GM13976 (cell line): ENCODE measurements at regions not wholly inside any gene's neighbourhood (a gene's known extent, or its start where the extent isn't known, plus 50 kb on each side); places are given as distances from the start of the nearest gene placed in this dataset.

Source experiments
- DNase-seq: peaks from one replicate; pipeline ENCODE4 v3.0.0; 2012; ENCODE audit warnings: low spot score
- in situ Hi-C: fragments of 300-500 bp; cut with MboI; formaldehyde crosslinking; loops from one replicate; pipeline ENCODE4 v1.12.0; 2022; ENCODE audit warnings: low sequenced_read_pairs, mixed read lengths, inconsistent platforms; ENCODE audit not compliant: unreplicated experiment
- TF ChIP-seq, protein P1 (sequence below): IDR thresholded peaks from 2 replicates; pipeline ENCODE4 v1.5.1; 2012; ENCODE audit warnings: borderline replicate concordance, mild to moderate bottlenecking; ENCODE audit not compliant: insufficient read depth; ENCODE audit errors: extremely low read depth, missing control alignments, control extremely low read depth

DNA sequence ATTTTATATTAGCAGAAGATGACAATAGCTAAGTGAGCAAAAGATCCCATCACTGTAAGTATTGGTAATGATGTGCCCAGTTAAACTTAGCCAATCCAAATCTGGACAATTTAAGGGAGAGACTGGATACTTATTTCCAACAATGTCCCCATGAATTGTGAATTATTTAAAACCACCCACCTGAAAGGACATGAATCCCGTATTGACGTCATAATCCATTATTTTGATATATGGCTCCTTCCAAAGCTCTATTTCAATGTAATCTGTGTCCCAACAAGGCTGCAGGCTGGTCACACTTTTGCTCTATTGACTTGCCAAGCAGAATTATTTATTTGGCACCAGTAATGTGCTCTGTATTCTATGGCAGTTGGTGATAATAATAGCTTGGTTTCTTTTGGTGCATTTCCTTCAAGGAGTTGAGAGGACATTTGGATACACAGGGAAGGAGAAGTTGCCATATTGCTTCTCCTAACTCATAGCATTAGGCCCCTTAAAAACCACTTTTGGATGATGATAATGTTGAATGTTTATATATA, 157.2 kb downstream of the NMUR2 start:
- in situ Hi-C loops: no loop called here
- TF ChIP-seq, protein P1, sequence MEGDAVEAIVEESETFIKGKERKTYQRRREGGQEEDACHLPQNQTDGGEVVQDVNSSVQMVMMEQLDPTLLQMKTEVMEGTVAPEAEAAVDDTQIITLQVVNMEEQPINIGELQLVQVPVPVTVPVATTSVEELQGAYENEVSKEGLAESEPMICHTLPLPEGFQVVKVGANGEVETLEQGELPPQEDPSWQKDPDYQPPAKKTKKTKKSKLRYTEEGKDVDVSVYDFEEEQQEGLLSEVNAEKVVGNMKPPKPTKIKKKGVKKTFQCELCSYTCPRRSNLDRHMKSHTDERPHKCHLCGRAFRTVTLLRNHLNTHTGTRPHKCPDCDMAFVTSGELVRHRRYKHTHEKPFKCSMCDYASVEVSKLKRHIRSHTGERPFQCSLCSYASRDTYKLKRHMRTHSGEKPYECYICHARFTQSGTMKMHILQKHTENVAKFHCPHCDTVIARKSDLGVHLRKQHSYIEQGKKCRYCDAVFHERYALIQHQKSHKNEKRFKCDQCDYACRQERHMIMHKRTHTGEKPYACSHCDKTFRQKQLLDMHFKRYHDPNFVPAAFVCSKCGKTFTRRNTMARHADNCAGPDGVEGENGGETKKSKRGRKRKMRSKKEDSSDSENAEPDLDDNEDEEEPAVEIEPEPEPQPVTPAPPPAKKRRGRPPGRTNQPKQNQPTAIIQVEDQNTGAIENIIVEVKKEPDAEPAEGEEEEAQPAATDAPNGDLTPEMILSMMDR: no peak
- DNase-seq: no peak

DNA sequence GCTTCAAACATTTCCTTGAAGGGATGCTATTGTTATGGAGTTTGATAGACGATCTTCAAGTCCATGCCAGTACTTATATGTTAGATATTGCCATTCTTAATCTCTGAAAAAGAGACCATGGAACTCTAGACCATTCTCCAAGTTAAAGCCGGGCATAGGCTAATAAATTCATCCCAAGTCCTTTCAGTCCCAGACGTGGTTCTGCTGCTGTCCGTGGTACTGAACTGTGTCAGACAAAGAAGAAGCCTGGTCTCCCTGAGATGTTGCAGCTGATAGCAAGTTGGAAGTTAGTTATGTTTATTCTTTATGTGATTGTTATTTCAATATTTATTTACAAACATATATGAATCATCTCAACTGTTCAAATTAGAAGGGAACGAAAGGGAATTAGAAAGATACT, 158.7 kb downstream of the NMUR2 start:
- TF ChIP-seq, protein P1: no peak
- DNase-seq: no peak
- in situ Hi-C loops: no loop called here

DNA sequence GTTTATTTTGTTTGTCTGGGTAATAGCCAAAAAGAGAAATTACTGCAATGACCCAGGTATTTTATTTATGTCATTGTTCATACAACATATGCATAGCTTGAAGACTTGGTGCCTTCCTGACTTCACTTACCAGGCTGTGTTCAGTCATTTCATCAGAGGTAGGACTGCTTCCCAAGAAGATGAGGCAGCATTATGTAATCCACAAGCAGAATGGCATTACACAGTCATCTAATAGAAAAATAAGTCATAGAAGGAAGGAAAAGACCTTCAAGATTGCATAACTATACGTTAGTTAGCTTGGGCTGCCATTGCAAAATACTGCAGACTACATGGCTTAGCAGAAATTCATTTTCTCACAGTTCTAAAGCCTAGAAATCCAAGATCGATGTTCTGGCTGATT, 167.5 kb downstream of the NMUR2 start:
- TF ChIP-seq, protein P1: no peak
- in situ Hi-C loops: no loop called here
- no peak for DNase-seq

DNA sequence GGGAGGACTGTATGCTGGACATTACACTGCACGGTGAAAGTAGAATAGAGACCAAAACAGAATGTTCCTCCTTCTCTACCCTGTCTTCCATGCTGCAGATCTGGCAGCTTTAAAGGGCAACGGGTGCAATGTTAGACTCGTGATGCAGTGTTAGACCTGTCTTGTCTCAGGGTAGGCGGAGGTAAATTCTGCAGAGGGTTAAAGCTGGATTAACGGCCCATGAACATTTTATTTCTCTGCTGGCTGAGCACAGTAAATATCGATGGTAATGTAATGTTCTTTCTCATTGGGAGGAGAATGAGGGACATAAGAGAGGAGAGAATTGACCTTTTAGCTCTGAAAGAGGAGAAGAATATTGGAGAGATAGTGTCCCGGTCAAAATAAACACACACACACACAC, 178.9 kb downstream of the NMUR2 start:
- in situ Hi-C loops: no loop called here
- TF ChIP-seq, protein P1: no peak
- DNase-seq: no peak

DNA sequence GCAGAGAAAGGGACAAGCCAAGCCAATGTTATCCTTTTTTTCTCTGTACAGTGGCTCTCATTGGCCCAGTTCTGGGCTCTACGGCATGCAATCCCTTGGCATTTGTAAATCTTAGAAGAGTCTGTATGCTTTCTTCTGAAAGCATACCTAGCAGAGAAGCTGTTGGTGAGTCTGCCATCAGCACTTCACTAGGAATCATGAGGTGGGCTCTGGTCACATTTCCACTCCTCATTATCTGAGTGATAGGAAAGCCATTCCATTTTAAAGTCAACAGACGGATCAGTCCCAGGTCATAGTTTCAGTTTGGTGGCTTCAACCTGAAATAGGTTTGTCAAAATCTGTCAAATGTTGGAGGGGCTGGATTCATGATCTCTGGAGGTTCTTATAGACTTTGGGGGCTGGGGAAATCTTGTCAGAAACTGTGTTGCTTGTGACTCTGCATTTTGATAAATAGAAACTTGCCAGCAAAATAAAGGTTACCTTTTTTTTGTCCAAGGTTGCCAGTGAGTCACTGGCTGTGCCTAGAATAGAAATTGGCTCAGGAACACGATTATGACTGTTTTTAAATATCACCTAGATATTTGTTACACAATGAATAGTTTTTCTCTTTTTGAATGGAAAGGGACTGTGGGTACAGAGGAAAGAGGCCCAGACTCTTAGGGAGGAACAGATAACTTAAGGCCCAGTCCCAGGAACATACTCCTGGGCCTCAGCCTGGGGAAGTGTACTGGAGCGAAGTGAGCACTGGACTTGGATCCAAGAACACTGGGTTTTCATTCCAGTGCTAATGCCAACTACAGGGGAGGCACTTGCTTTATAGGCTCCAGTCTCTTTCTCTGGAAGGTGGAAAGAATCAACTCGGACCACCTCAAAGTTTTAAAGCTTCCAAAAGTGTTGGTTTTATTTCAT, 183.1 kb downstream of the NMUR2 start:
- in situ Hi-C loops: no loop called here
- TF ChIP-seq, protein P1: no peak
- no peak for DNase-seq

DNA sequence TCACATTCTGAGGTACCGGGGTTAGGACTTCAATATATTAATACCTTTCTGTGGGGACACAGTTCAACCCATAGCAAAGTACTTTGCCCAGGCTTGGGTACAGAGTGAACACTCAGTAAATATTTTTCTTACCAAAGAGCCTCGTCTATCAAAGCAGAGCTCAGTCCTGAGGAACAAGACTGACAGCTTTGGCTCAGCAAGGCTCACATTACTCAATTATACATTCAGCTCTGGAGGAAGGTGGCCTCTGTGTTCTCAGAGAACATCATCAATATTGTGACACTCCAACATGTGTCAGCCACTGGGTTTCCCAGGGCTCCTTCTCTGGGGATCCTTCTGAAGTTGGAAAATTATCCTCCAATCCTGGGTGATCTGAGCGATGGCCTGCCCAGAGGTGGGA, 186.4 kb downstream of the NMUR2 start:
- DNase-seq: no peak
- TF ChIP-seq, protein P1: no peak
- in situ Hi-C loops: no loop called here
